HG02973 (cell line): ENCODE measurements at regions not wholly inside any gene's neighbourhood (a gene's known extent, or its start where the extent isn't known, plus 50 kb on each side); places are given as distances from the start of the nearest gene placed in this dataset.
"Not testable (repeated sequence)": the region's sequence is repeated elsewhere in the genome, so short reads cannot be mapped to it uniquely, and the experiment has no call there.

Experiments used
- ATAC-seq: cut with Tn5 transposase; IDR thresholded peaks from one replicate; pipeline ENCODE4 v1.9.1; 2021; ENCODE audit warnings: moderate library complexity; ENCODE audit not compliant: unreplicated experiment

- ATAC-seq, result no peak
Measured at GRCh38 chr14:71165121-71166031, 258.1 kb downstream of the PCNX1 start.

DNA sequence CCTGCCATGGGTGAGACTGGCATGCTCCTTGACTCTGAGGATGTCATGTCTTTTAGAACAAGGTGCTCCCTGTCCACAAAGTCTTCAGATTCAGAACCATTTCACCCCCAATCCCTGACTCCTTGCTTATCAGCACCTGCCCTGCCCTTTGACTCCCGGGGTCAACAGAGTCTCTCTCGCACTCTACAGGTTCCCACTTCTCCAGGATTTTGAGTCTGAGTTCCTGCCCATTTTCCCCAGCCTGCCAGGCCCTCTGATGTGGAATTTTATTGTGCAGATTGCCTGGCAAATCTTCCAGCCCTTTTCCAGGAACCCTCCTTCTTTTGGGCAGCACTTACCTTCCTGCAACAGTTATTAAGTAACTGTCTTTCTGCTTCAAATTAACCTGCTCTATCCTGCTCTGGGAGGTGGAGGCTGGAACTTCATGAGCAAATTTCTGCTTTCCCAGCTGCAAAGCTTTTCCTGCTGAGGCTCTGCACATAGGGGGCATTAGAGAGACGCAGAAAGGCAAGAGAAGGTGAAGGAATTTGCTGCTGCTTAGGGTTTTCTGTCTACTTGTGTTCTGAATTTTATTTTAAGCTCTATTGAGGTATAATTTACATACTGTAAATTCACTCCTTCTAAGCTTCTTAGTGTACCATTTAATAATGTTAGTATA lies 259.1 kb downstream of the PCNX1 start:
- ATAC-seq, result no peak

GRCh38 chr14:71167325-71167950 lies 260.2 kb downstream of the PCNX1 start:
- ATAC-seq, result not testable (repeated sequence)

DNA sequence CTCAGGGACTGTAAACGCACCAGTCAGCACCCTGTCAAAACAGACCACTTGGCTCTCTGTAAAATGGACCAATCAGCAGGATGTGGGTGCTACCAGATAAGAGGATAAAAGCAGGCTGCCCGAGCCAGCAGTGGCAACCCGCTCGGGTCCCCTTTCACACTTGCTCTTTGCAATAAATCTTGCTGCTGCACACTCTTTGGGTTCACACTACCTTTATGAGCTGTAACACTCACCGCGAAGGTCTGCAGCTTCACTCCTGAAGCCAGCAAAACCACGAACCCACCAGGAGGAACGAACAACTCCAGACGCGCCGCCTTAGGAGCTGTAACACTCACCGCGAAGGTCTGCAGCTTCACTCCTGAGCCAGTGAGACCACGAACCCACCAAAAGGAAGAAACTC lies 260.9 kb downstream of the PCNX1 start:
- not testable (repeated sequence) for ATAC-seq

- ATAC-seq, result no peak
Measured at GRCh38 chr14:71168564-71169427, 261.5 kb downstream of the PCNX1 start.

GRCh38 chr14:71169861-71170260 lies 262.6 kb downstream of the PCNX1 start:
- no peak for ATAC-seq

GRCh38 chr14:71175491-71175890 lies 268.2 kb downstream of the PCNX1 start:
- no peak for ATAC-seq

DNA sequence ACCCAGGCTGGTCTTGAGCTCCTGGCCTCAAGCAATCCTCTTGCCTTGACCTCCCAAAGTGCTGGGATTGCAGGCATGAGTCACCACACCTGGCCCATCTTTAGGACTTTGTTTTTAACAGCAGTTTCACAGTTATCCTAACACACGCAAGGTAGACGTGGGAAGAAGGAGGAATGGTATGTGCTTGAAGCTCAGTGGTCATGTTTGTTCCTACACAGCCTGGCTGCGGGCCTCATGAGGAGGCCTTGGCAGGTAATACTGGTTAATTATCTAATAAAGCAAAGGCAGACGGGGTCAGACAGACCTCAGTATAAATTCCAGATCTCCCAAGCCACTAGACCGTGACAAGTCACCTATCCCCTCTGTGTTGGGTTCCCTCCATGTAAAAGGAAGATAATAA lies 271.8 kb downstream of the PCNX1 start:
- no peak for ATAC-seq

DNA sequence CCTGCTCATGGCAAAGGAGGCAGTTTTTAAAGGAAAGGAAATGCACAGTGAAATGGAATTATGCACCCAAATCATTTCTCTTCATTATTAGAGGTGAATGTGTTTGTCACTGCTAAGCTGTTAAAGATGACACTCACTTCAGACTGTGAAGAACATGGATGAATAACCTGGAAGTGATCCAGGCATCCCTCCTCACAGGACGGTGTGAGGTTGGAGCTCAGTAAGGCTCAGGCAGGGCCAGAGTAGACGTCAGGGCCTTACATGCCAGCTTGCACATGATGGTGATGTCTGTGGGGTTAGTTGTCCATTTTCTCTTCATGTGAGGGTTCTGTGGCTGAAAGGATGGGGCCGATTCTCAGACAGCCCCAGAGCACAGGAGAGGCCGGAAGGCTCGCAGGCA lies 273.1 kb downstream of the PCNX1 start:
- ATAC-seq, result no peak

DNA sequence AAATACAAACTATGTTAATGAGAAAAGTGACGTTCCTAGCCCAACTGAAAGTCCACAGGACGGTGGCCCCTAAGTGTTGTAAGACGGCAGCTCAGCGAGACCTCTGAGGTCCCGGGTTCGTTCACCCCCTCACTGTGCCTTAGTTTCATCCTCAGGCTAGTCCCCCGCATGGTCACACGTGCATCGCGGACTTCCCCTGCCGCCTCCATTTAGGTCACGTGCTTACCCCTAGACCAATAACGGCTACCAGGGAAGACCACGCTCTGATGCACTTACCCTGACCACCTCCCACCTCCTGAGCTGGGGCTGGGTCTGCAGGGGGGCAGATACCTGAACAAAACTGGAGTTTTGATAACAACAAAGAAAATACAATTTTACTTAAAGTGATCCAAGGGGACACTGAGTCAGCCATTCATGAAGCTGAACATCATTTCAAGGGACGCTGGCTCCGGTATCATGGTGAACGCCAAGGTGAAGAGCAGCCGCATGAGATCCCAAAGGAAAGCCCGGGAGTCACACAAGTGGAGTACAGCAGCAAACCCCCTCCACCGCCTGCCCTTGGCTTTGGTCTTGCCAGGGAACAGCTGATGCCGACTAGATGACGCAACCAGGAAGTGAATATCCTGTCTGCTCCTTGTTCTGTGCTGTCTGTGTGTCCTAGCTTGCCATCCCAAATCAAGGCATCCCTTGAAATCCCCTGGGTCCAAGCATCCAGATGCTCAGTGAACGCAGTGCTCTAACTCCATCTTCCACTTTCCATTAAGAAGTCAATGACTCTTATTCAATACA lies 274.1 kb downstream of the PCNX1 start:
- no peak for ATAC-seq

- ATAC-seq, result no peak
Measured at GRCh38 chr14:71183876-71184689, 276.8 kb downstream of the PCNX1 start.

DNA sequence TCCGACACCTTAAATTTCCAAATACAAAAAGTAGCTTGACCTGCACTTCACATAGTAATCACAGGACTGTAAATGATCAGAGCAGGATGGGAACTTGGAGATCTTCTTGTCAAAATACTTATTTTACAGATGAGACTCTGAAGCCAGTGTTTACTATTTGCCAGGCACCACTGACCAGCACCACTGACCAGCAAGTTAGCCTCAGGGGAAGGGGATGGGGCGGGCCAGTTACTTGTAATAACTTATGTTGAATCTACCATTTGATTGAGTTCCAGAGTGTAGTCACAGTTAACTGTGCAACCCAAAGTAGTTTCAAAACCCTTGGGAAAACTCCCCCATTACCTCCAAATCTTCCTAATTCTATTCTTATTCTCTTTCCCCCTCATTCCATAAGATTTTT lies 278.4 kb downstream of the PCNX1 start:
- ATAC-seq, result no peak

DNA sequence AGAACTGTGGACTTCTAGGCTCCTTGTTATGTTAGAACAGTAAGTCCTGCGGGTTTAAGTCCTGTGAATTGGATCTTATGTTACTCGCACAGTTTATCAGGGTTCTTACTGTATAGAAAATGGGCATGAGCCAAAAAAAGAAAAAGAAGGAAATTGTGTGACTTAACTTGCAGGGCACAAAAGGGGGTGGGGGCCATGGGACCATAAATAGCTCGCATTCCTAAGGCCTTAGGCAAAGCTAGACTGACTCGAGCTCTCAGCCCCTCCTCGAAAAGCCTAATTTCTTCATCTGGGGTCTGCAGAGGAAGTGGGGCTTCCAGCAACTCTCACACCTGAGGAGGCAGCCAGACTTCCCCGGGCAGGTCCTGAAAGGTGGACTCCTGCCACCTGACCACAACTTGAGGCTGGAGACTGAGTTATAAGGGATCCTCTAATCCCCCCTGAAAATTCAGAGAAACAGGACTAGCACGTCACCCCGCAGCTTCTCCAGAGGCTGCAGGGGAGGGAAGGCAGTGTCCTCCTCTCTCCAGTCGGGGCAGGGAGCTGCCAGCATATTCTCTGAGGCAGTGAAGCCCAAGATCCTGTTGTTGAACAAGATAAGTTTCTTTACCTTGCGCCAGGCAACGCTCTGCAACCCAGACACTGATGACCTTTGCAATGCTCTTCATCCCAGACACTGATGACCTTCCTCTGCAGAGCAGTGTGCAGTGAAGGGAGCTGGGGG lies 280.5 kb downstream of the PCNX1 start:
- no peak for ATAC-seq

GRCh38 chr14:71190770-71191374 lies 283.6 kb downstream of the PCNX1 start:
- ATAC-seq, result no peak

DNA sequence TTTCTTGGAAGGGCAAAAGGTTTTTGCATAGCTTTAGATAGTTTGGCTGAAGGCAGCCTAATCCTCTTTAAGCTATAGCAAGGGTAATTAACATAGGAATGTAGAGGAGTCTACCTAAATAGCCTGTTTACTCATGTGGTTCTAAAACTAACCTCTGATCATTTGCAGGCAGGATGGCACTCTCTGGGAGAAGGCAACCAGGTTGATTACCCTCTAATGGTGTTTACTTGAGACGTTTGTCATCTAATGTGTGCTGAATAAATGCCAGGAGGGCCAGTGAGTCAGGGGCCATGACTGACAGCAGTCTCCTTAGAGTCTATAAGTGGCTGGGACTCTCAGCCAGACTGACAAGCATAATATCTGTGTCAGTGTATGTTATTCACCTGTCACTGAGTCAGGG lies 286.4 kb downstream of the PCNX1 start:
- no peak for ATAC-seq

GRCh38 chr14:71194251-71194650 lies 287.0 kb downstream of the PCNX1 start:
- no peak for ATAC-seq

GRCh38 chr14:71196921-71197320 lies 289.7 kb downstream of the PCNX1 start:
- no peak for ATAC-seq

DNA sequence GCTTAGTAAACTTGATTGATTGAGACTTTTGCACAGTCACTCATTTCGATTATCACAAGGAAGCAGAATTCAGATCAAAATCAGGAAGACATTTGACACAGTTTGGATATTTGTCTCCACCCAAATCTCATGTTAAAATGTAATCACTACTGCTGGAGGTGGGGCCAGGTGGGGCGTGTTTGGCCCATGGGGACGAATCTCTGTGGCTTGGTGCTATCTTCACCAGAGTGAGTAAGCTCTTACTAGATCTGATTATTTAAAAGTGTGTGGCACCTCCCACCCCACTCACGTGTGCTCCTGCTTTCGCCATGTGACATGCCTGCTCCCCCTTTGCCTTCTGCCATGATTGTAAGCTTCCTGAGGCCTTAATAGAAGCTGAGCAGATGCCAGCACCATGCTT lies 291.4 kb downstream of the PCNX1 start:
- no peak for ATAC-seq
